HCT116 (cell line): ENCODE measurements at regions not wholly inside any gene's neighbourhood (a gene's known extent, or its start where the extent isn't known, plus 50 kb on each side); places are given as distances from the start of the nearest gene placed in this dataset.

Experiments used
- ATAC-seq: fragments of 200-7000 bp; cut with Tn5 transposase; 2 replicates; pipeline ENCODE4 v1.9.1; 2020; ENCODE audit warnings: mild to moderate bottlenecking, moderate library complexity
- BruUV-seq: library from RNA; stranded (reverse); fragments of 400-500 nt; replicated peaks from 2 replicates; lab custom pipeline; 2021; lab: Mats Ljungman, UMichigan
- CTCF ChIA-PET: fragments of 300-600 bp; sonication (Branson Sonifier 250); formaldehyde crosslinking; loops from one replicate; lab custom pipeline; 2021; ENCODE audit warnings: antibody characterized with exemption; lab: Charles Lee
- POLR2A ChIA-PET: fragments of 300-600, 350-600 bp; sonication (Branson Sonifier 250); formaldehyde crosslinking; loops from one replicate; lab custom pipeline; 2021; ENCODE audit warnings: antibody characterized with exemption; lab: Charles Lee
- RAD21 ChIA-PET, 2 experiments: fragments of 300-600 bp; sonication (Branson Sonifier 250); formaldehyde crosslinking; loops; one replicate each; lab custom pipeline; 2023; ENCODE audit warnings: low total read pairs in 2 of 2; ENCODE audit not compliant: uncharacterized antibody in 2 of 2, unreplicated experiment in 2 of 2, low non-redundant PET in 1 of 2; lab: Charles Lee
- DNase-seq: peaks from one replicate; pipeline ENCODE4 v3.0.0-alpha.2; 2010; ENCODE audit warnings: low read depth, low spot score
- H2AFZ ChIP-seq: fragments of 200-600 bp; shearing (Covaris generic), sonication (generic); 2 replicates; pipeline ENCODE4 v1.6.1; 2017; ENCODE audit warnings: low read depth, mixed run types, mixed read lengths, antibody characterized with exemption, low read length; ENCODE audit not compliant: poor library complexity, severe bottlenecking
- H3K27ac ChIP-seq: 2 replicates; pipeline ENCODE4 v1.5.1; 2012; ENCODE audit warnings: low read depth, low read length
- H3K27me3 ChIP-seq: fragments of 200-600 bp; sonication (generic); 2 replicates; pipeline ENCODE4 v1.6.1; 2016; ENCODE audit warnings: mixed run types, low read length, mixed read lengths; ENCODE audit not compliant: insufficient read depth
- H3K36me3 ChIP-seq, 2 experiments: fragments of 200-500 bp in 1 of 2; fragments of 200-600 bp in 1 of 2; sonication (Bioruptor generic) in 1 of 2; sonication (generic) in 1 of 2; 2 replicates each; pipeline versions ENCODE4 v1.5.1 to v1.6.1; 2014 to 2016; ENCODE audit warnings: low read length in 2 of 2, inconsistent platforms in 1 of 2, mixed read lengths in 1 of 2, mixed run types in 1 of 2; ENCODE audit not compliant: insufficient read depth in 2 of 2, control insufficient read depth in 1 of 2
- H3K4me1 ChIP-seq, 2 experiments: fragments of 200-600 bp in 1 of 2; sonication (generic) in 1 of 2; 2 replicates each; pipeline versions ENCODE4 v1.5.1 to v1.6.1; 2012 to 2017; ENCODE audit warnings: low read length in 2 of 2, inconsistent platforms in 1 of 2, mild to moderate bottlenecking in 1 of 2, mixed read lengths in 1 of 2, mixed run types in 1 of 2, moderate library complexity in 1 of 2; ENCODE audit not compliant: insufficient read depth in 2 of 2, control insufficient read depth in 1 of 2
- H3K4me2 ChIP-seq: fragments of 200-600 bp; sonication (generic); 2 replicates; pipeline ENCODE4 v1.6.1; 2017; ENCODE audit warnings: mixed run types, low read length, mixed read lengths
- H3K4me3 ChIP-seq, 2 experiments: fragments of 200-600 bp in 1 of 2; sonication (generic) in 1 of 2; replicated peaks in 1 of 2; 2 replicates each; pipeline ENCODE4 v1.5.1; 2011 to 2016; ENCODE audit warnings: low read length in 2 of 2, control low read depth in 1 of 2, low read depth in 1 of 2, mild to moderate bottlenecking in 1 of 2, mixed read lengths in 1 of 2, mixed run types in 1 of 2
- H3K79me2 ChIP-seq: fragments of 200-600 bp; sonication (generic); 2 replicates; pipeline ENCODE4 v1.6.1; 2017; ENCODE audit warnings: mild to moderate bottlenecking, mixed run types, low read length, moderate library complexity, mixed read lengths; ENCODE audit not compliant: insufficient read depth
- H3K9ac ChIP-seq: fragments of 200-600 bp; sonication (generic); 2 replicates; pipeline ENCODE4 v1.6.1; 2016; ENCODE audit warnings: low read length, mixed read lengths
- H3K9me2 ChIP-seq: fragments of 200-600 bp; sonication (generic), shearing (Covaris generic); 2 replicates; pipeline ENCODE4 v1.6.1; 2017; ENCODE audit warnings: mixed run types, mild to moderate bottlenecking, moderate library complexity; ENCODE audit not compliant: insufficient read depth
- H3K9me3 ChIP-seq, 2 experiments: fragments of 200-500 bp in 1 of 2; fragments of 200-600 bp in 1 of 2; sonication (Bioruptor generic) in 1 of 2; sonication (generic) in 1 of 2; 2 replicates each; pipeline ENCODE4 v1.6.1; 2014 to 2017; ENCODE audit warnings: low read length in 2 of 2, mixed read lengths in 2 of 2, inconsistent platforms in 1 of 2, low read depth in 1 of 2, mild to moderate bottlenecking in 1 of 2, mixed run types in 1 of 2, moderate library complexity in 1 of 2; ENCODE audit not compliant: control insufficient read depth in 1 of 2, insufficient read depth in 1 of 2
- H4K20me1 ChIP-seq: fragments of 200-600 bp; sonication (generic), shearing (Covaris generic); 2 replicates; pipeline ENCODE4 v1.6.1; 2017; ENCODE audit warnings: mixed run types, mild to moderate bottlenecking, moderate library complexity; ENCODE audit not compliant: insufficient read depth
- ATF3 ChIP-seq: IDR thresholded peaks from 2 replicates; pipeline ENCODE4 v1.6.1; 2012
- CEBPB ChIP-seq: IDR thresholded peaks from 2 replicates; pipeline ENCODE4 v1.6.1; 2012; ENCODE audit warnings: low read depth
- CTCF ChIP-seq, 3 experiments: fragments of 200-600 bp in 1 of 3; sonication (generic) in 1 of 3; IDR thresholded peaks in 2 of 3; conservative IDR thresholded peaks in 1 of 3; 2 replicates each; pipeline ENCODE4 v1.5.1; 2012 to 2017; ENCODE audit warnings: low read depth in 2 of 3, low read length in 2 of 3, antibody characterized with exemption in 1 of 3, borderline replicate concordance in 1 of 3, control low read depth in 1 of 3, mild to moderate bottlenecking in 1 of 3, mixed read lengths in 1 of 3, mixed run types in 1 of 3, moderate library complexity in 1 of 3; ENCODE audit not compliant: insufficient read depth in 1 of 3
- ELF1 ChIP-seq: IDR thresholded peaks from 2 replicates; pipeline ENCODE4 v1.6.1; 2012; ENCODE audit warnings: low read depth, borderline replicate concordance
- POLR2A ChIP-seq: IDR thresholded peaks from 2 replicates; pipeline ENCODE4 v1.7.0; 2011; ENCODE audit warnings: borderline replicate concordance; ENCODE audit not compliant: insufficient read depth, insufficient read length; ENCODE audit errors: extremely low read depth
- POLR2AphosphoS5 ChIP-seq: IDR thresholded peaks from 2 replicates; pipeline ENCODE4 v1.6.1; 2011; ENCODE audit warnings: mild to moderate bottlenecking, low read depth, low read length, moderate library complexity
- RAD21 ChIP-seq: IDR thresholded peaks from 2 replicates; pipeline ENCODE4 v1.6.1; 2012; ENCODE audit warnings: low read depth, mild to moderate bottlenecking
- SIN3A ChIP-seq: IDR thresholded peaks from 2 replicates; pipeline ENCODE4 v1.6.1; 2012; ENCODE audit warnings: low read depth
- SP1 ChIP-seq: IDR thresholded peaks from 2 replicates; pipeline ENCODE4 v1.6.1; 2012; ENCODE audit warnings: low read depth
- TCF7L2 ChIP-seq: IDR thresholded peaks from 2 replicates; pipeline ENCODE4 v1.7.0; 2011; ENCODE audit warnings: borderline replicate concordance, inconsistent platforms; ENCODE audit not compliant: insufficient read depth, insufficient read length; ENCODE audit errors: extremely low read depth
- YY1 ChIP-seq: IDR thresholded peaks from 2 replicates; pipeline ENCODE4 v1.6.1; 2011; ENCODE audit warnings: low read length, low read depth, moderate library complexity, mild to moderate bottlenecking; ENCODE audit not compliant: insufficient replicate concordance; ENCODE audit errors: extremely low read depth
- ZBTB33 ChIP-seq: IDR thresholded peaks from 2 replicates; pipeline ENCODE4 v1.6.1; 2011; ENCODE audit warnings: mild to moderate bottlenecking, low read length, moderate library complexity; ENCODE audit not compliant: insufficient replicate concordance; ENCODE audit errors: extremely low read depth
- intact Hi-C: fragments of 100-400 bp; cut with micrococcal nuclease; formaldehyde crosslinking; loops from 2 replicates; pipeline ENCODE4 v1.10.0; 2022

- Histone ChIP-seq H3K27me3 (no peaks in the 10 kb centered on the region), H3K4me2 (no peak overlapping the region), H3K9ac (no peak overlapping the region), H2AFZ (no peak overlapping the region), H3K36me3 (no peaks in the 10 kb centered on the region), H3K79me2 (no peaks in the 10 kb centered on the region), H3K4me1 (no peaks in the 10 kb centered on the region; a peak in 1 of 4 replicates), H3K4me3 (no peak overlapping the region), H3K9me3 (no peaks in the 10 kb centered on the region), H4K20me1 (no peaks in the 10 kb centered on the region), H3K27ac (no peak overlapping the region), H3K9me2 (no peaks in the 10 kb centered on the region)
- BruUV-seq: no TSS peak
- ChIA-PET RAD21 (no interaction called here), POLR2A (no interaction called here), CTCF (no interaction called here)
- ATAC-seq (no peak), DNase-seq (no peak)
- TF ChIP-seq ATF3 (no peak), ELF1 (no peak), YY1 (no peak), CTCF (IDR thresholded peaks at IDR 0.05 in 2 of 3, conservative IDR thresholded peaks at IDR 0.05 in 1 of 3; ENCODE audit: borderline replicate concordance in 1 of 3, insufficient read depth in 1 of 3, low read depth in 2 of 3, low read length in 2 of 3) (no peak), ZBTB33 (no peak), SP1 (no peak), SIN3A (no peak), POLR2AphosphoS5 (no peak), TCF7L2 (no peak), RAD21 (no peak), CEBPB (no peak), POLR2A (no peak)
- intact Hi-C loops: no loop called here
These were observed 208.7 kb downstream of the CYP26B1 start for GRCh38 chr2:71938659-71939587.
